Adrenal gland (tissue), 9 donors: ENCODE measurements at regions not wholly inside any gene's neighbourhood (a gene's known extent, or its start where the extent isn't known, plus 50 kb on each side); places are given as distances from the start of the nearest gene placed in this dataset.

Experiments used
- DNase-seq, 7 donors: peaks; one replicate each; pipeline ENCODE4 v3.0.0-alpha.2; 2019 to 2020
- H3K27ac ChIP-seq, 5 donors: fragments of 200-600 bp; sonication (generic) in 4 of 5; 1 replicate in 3 of 5; 2 replicates in 2 of 5; pipeline versions ENCODE4 v1.5.1 to v1.8.0; 2016 to 2020; ENCODE audit warnings: mild to moderate bottlenecking in 1 of 5
- H3K27me3 ChIP-seq: fragments of 200-600 bp; 2 replicates; pipeline ENCODE4 v1.8.0; 2021
- H3K36me3 ChIP-seq, 2 donors: fragments of 200-600 bp; replicated peaks in 1 of 2; 1 replicate in 1 of 2; 2 replicates in 1 of 2; pipeline versions ENCODE4 v1.5.1 to v1.8.0; 2018 to 2022
- H3K4me1 ChIP-seq, 2 donors: fragments of 200-600 bp; replicated peaks in 1 of 2; 1 replicate in 1 of 2; 2 replicates in 1 of 2; pipeline versions ENCODE4 v1.5.1 to v1.8.0; 2018 to 2021
- H3K4me3 ChIP-seq, 4 donors: fragments of 200-600 bp; sonication (generic) in 3 of 4; one replicate each; pipeline ENCODE4 v1.5.1; 2016 to 2018
- H3K9me3 ChIP-seq, 3 donors: fragments of 200-600 bp; sonication (generic) in 1 of 3; replicated peaks in 1 of 3; 1 replicate in 2 of 3; 2 replicates in 1 of 3; pipeline versions ENCODE4 v1.5.1 to v1.8.0; 2016 to 2021
- POLR2A ChIP-seq, 2 donors: fragments of 450-650 bp; IDR thresholded peaks; one replicate each; pipeline ENCODE4 v1.6.1; 2017; ENCODE audit warnings: antibody characterized with exemption in 2 of 2, mild to moderate bottlenecking in 2 of 2, moderate library complexity in 1 of 2
- WGBS, 4 donors: extraction: QIAGEN DNeasy Blood & Tissue Kit in 2 of 4; methylation state at CpG; one replicate each; pipeline versions ENCODE4 v1.1.5 to v1.1.7; 2013 to 2017; 5-methylcytosine and 5-hydroxymethylcytosine counted together
- intact Hi-C, 2 donors: fragments of 100-400 bp; cut with DNase I; formaldehyde crosslinking; loops; one replicate each; pipeline versions ENCODE4 v1.14.1 to v1.15.0; 2022 to 2023
- TF ChIP-seq, protein P1 (sequence below), 6 experiments: fragments of 450-650 bp in 4 of 6; fragments of 200-600 bp in 2 of 6; sonication (generic) in 1 of 6; IDR thresholded peaks; 1 replicate in 5 of 6; 2 replicates in 1 of 6; pipeline versions ENCODE4 v1.5.1 to v1.8.0; 2016 to 2021; ENCODE audit warnings: antibody characterized with exemption in 6 of 6, mild to moderate bottlenecking in 2 of 6, moderate library complexity in 1 of 6
- donor health status: healthy with polysubstance abuse.
- donor health status: Bipolar disorder and iron deficiency.
- donor health status: DM: yes; HTN: yes; CAD: no.
- donor health status: DM: no; HTN: no; CAD: no.
- donor health status: DM: no; HTN: no; CAD: no.

- Histone ChIP-seq H3K27me3 (no peaks in the 10 kb centered on the region), H3K9me3 (no peaks in the 10 kb centered on the region), H3K27ac (no peak overlapping the region), H3K4me3 (no peak overlapping the region), H3K4me1 (peaks cover 0 to 9% of the 10 kb centered on the region in 2 donors), H3K36me3 (no peaks in the 10 kb centered on the region)
- intact Hi-C loops, result no loop called here
- no peak for DNase-seq
- WGBS, 4 donors, result 37 to 56% (median 50%) methylated on average over 5 of the region's 5 CpGs
- no peak for TF ChIP-seq POLR2A (IDR thresholded peaks at IDR 0.05)
- TF ChIP-seq, protein P1, sequence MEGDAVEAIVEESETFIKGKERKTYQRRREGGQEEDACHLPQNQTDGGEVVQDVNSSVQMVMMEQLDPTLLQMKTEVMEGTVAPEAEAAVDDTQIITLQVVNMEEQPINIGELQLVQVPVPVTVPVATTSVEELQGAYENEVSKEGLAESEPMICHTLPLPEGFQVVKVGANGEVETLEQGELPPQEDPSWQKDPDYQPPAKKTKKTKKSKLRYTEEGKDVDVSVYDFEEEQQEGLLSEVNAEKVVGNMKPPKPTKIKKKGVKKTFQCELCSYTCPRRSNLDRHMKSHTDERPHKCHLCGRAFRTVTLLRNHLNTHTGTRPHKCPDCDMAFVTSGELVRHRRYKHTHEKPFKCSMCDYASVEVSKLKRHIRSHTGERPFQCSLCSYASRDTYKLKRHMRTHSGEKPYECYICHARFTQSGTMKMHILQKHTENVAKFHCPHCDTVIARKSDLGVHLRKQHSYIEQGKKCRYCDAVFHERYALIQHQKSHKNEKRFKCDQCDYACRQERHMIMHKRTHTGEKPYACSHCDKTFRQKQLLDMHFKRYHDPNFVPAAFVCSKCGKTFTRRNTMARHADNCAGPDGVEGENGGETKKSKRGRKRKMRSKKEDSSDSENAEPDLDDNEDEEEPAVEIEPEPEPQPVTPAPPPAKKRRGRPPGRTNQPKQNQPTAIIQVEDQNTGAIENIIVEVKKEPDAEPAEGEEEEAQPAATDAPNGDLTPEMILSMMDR (IDR thresholded peaks at IDR 0.05), result no peak
Measured at GRCh38 chr9:88926781-88927505, 64.3 kb upstream of the S1PR3 start.

DNA sequence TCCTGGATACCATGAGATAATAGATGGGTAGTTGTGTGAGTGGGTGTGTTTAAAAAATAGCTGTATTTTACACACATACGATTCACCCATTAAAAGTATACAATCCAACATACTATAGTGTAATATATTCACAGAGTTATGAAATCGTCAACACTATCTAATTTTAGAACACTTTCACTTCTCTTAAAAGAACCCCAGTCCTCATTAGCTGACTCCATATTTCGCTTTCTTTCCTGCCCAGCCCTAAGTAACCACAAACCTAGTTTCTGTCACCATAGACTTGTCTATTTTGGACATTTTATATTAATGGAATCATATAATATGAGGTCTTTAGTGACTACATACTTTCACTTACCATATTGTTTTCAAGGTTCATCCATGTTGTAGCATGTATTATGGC is 63.8 kb upstream of the S1PR3 start:
- no peaks in the 10 kb centered on the region for H3K9me3 ChIP-seq
- DNase-seq, result no peak
- H3K27me3 ChIP-seq, result no peaks in the 10 kb centered on the region
- H3K27ac ChIP-seq, result no peak overlapping the region
- peaks cover 0 to 9% of the 10 kb centered on the region in 2 donors for H3K4me1 ChIP-seq
- intact Hi-C loops, result no loop called here
- TF ChIP-seq POLR2A (IDR thresholded peaks at IDR 0.05), result no peak
- TF ChIP-seq, protein P1 (IDR thresholded peaks at IDR 0.05), result no peak
- no peaks in the 10 kb centered on the region for H3K36me3 ChIP-seq
- 57 to 74% (median 71%) methylated on average over 3 of the region's 3 CpGs for WGBS, 4 donors
- H3K4me3 ChIP-seq, result no peak overlapping the region

GRCh38 chr9:88930716-88931115 is 60.6 kb upstream of the S1PR3 start:
- H3K9me3 ChIP-seq, result no peaks in the 10 kb centered on the region
- H3K27ac ChIP-seq, result no peak overlapping the region
- no peak overlapping the region for H3K4me3 ChIP-seq
- TF ChIP-seq, protein P1 (IDR thresholded peaks at IDR 0.05), result no peak
- no peak for TF ChIP-seq POLR2A (IDR thresholded peaks at IDR 0.05)
- no peak for DNase-seq
- WGBS, 4 donors, result 75 to 80% (median 78%) methylated on average over 3 of the region's 3 CpGs
- H3K27me3 ChIP-seq, result no peaks in the 10 kb centered on the region
- intact Hi-C loops, result no loop called here
- H3K36me3 ChIP-seq, result no peaks in the 10 kb centered on the region
- H3K4me1 ChIP-seq, result peaks cover 0 to 9% of the 10 kb centered on the region in 2 donors

GRCh38 chr9:88932766-88933165 is 58.5 kb upstream of the S1PR3 start:
- TF ChIP-seq, protein P1 (IDR thresholded peaks at IDR 0.05), result no peak
- TF ChIP-seq POLR2A (IDR thresholded peaks at IDR 0.05), result no peak
- DNase-seq, result no peak
- Histone ChIP-seq H3K27me3 (no peaks in the 10 kb centered on the region), H3K4me3 (no peak overlapping the region), H3K36me3 (no peaks in the 10 kb centered on the region), H3K9me3 (no peaks in the 10 kb centered on the region), H3K27ac (no peak overlapping the region), H3K4me1 (peaks cover 0 to 6% of the 10 kb centered on the region in 2 donors)
- 89 to 92% (median 91%) methylated on average over 13 of the region's 13 CpGs for WGBS, 4 donors
- intact Hi-C loops, result no loop called here
